Transverse colon (tissue), 4 donors: ENCODE measurements at regions not wholly inside any gene's neighbourhood (a gene's known extent, or its start where the extent isn't known, plus 50 kb on each side); places are given as distances from the start of the nearest gene placed in this dataset.

Experiments used
- CTCF ChIP-seq, 5 experiments: fragments of 200-600 bp in 3 of 5; fragments of 450-650 bp in 2 of 5; sonication (generic) in 3 of 5; IDR thresholded peaks; 1 replicate in 2 of 5; 2 replicates in 3 of 5; pipeline ENCODE4 v1.5.1; 2016 to 2017; ENCODE audit warnings: antibody characterized with exemption in 5 of 5, inconsistent platforms in 3 of 5, mild to moderate bottlenecking in 2 of 5, moderate library complexity in 1 of 5
- POLR2A ChIP-seq: fragments of 450-650 bp; IDR thresholded peaks from one replicate; pipeline ENCODE4 v1.6.1; 2016; ENCODE audit warnings: antibody characterized with exemption, mild to moderate bottlenecking, moderate library complexity
- POLR2AphosphoS5 ChIP-seq, 3 donors: sonication (generic); formaldehyde crosslinking; IDR thresholded peaks; one replicate each; pipeline ENCODE4 v1.6.1; 2016; ENCODE audit warnings: antibody characterized with exemption in 3 of 3

GRCh38 chr4:176566769-176567168 lies 226.0 kb downstream of the VEGFC start:
- TF ChIP-seq POLR2A (no peak), CTCF (IDR thresholded peaks at IDR 0.05) (no peak), POLR2AphosphoS5 (IDR thresholded peaks at IDR 0.05) (no peak)
